WTC11 (cell line): ENCODE measurements at regions not wholly inside any gene's neighbourhood (a gene's known extent, or its start where the extent isn't known, plus 50 kb on each side); places are given as distances from the start of the nearest gene placed in this dataset.

Experiments
- ATAC-seq: fragments of 200-7000 bp; cut with Tn5 transposase; 2 replicates; pipeline ENCODE4 v1.10.0; 2021; ENCODE audit warnings: mild to moderate bottlenecking, moderate library complexity
- CTCF ChIA-PET: fragments of 300-600 bp; sonication (Branson Sonifier 250); formaldehyde crosslinking; loops from one replicate; lab custom pipeline; 2021; ENCODE audit warnings: antibody characterized with exemption; lab: Charles Lee
- POLR2A ChIA-PET: fragments of 350-600 bp; sonication (Branson Sonifier 250); formaldehyde crosslinking; loops from one replicate; lab custom pipeline; 2021; ENCODE audit warnings: antibody characterized with exemption; lab: Charles Lee
- DNase-seq: peaks from one replicate; pipeline ENCODE4 v3.0.0; 2021; ENCODE audit warnings: low spot score
- H3K27ac Mint-ChIP-seq: 2 replicates; pipeline ENCODE4 v1.8.0; 2021; ENCODE audit warnings: mixed read lengths
- H3K27me3 Mint-ChIP-seq: 2 replicates; pipeline ENCODE4 v1.8.0; 2021; ENCODE audit warnings: low read depth, mild to moderate bottlenecking, moderate library complexity, mixed read lengths
- H3K36me3 Mint-ChIP-seq: 2 replicates; pipeline ENCODE4 v1.8.0; 2021; ENCODE audit warnings: mixed read lengths
- H3K4me1 Mint-ChIP-seq: 2 replicates; pipeline ENCODE4 v1.8.0; 2022; ENCODE audit warnings: mixed read lengths
- H3K4me3 Mint-ChIP-seq: 2 replicates; pipeline ENCODE4 v1.8.0; 2021; ENCODE audit warnings: mild to moderate bottlenecking, moderate library complexity, mixed read lengths
- H3K9me3 Mint-ChIP-seq: 2 replicates; pipeline ENCODE4 v1.8.0; 2021; ENCODE audit warnings: mixed read lengths
- ATF3 ChIP-seq: sonication (generic); formaldehyde crosslinking; conservative IDR thresholded peaks from 2 replicates; pipeline ENCODE4 v1.8.1; 2022; ENCODE audit warnings: mild to moderate bottlenecking, missing genetic modification reagents
- CREM ChIP-seq: sonication (generic); formaldehyde crosslinking; IDR thresholded peaks from 2 replicates; pipeline ENCODE4 v1.8.1; 2022; ENCODE audit warnings: mild to moderate bottlenecking, missing genetic modification reagents, moderate library complexity
- ELF4 ChIP-seq: sonication (generic); formaldehyde crosslinking; IDR thresholded peaks from 2 replicates; pipeline ENCODE4 v1.8.1; 2022; ENCODE audit warnings: low read depth, mild to moderate bottlenecking, moderate library complexity, missing genetic modification reagents
- ETV6 ChIP-seq: sonication (generic); formaldehyde crosslinking; IDR thresholded peaks from 2 replicates; pipeline ENCODE4 v1.8.1; 2022; ENCODE audit warnings: mild to moderate bottlenecking, missing genetic modification reagents
- FOXP1 ChIP-seq: sonication (generic); formaldehyde crosslinking; IDR thresholded peaks from 2 replicates; pipeline ENCODE4 v1.8.0; 2022; ENCODE audit warnings: missing genetic modification reagents, mild to moderate bottlenecking, moderate library complexity, borderline replicate concordance
- HMGXB4 ChIP-seq: sonication (generic); formaldehyde crosslinking; IDR thresholded peaks from 2 replicates; pipeline ENCODE4 v1.8.1; 2023; ENCODE audit warnings: mild to moderate bottlenecking, moderate library complexity, missing genetic modification reagents
- NFYB ChIP-seq: sonication (generic); formaldehyde crosslinking; conservative IDR thresholded peaks from 2 replicates; pipeline ENCODE4 v1.8.0; 2022; ENCODE audit warnings: low read depth, missing genetic modification reagents
- NR1H2 ChIP-seq: sonication (generic); formaldehyde crosslinking; IDR thresholded peaks from 2 replicates; pipeline ENCODE4 v1.9.0; 2021; ENCODE audit warnings: mild to moderate bottlenecking, moderate library complexity, missing genetic modification reagents
- OVOL2 ChIP-seq: fragments of 250-450 bp; sonication (Bioruptor Pico); IDR thresholded peaks from 2 replicates; pipeline ENCODE4 v1.9.0; 2021; ENCODE audit warnings: mild to moderate bottlenecking, borderline replicate concordance
- PREB ChIP-seq: sonication (generic); formaldehyde crosslinking; IDR thresholded peaks from 2 replicates; pipeline ENCODE4 v1.8.1; 2022; ENCODE audit warnings: mild to moderate bottlenecking, missing genetic modification reagents, moderate library complexity, borderline replicate concordance
- PRRX2 ChIP-seq: fragments of 250-450 bp; sonication (Bioruptor Pico); IDR thresholded peaks from 2 replicates; pipeline ENCODE4 v1.8.0; 2021; ENCODE audit warnings: mild to moderate bottlenecking
- RORB ChIP-seq: fragments of 250-450 bp; sonication (Bioruptor Pico); IDR thresholded peaks from 2 replicates; pipeline ENCODE4 v1.9.0; 2021; ENCODE audit warnings: mild to moderate bottlenecking
- TEAD1 ChIP-seq: sonication (generic); formaldehyde crosslinking; IDR thresholded peaks from 2 replicates; pipeline ENCODE4 v1.8.0; 2022; ENCODE audit warnings: mild to moderate bottlenecking, missing genetic modification reagents
- ZBTB21 ChIP-seq: sonication (generic); formaldehyde crosslinking; IDR thresholded peaks from 2 replicates; pipeline ENCODE4 v1.8.1; 2023; ENCODE audit warnings: mild to moderate bottlenecking, missing genetic modification reagents, borderline replicate concordance
- ZNF232 ChIP-seq: sonication (generic); formaldehyde crosslinking; IDR thresholded peaks from 2 replicates; pipeline ENCODE4 v1.8.0; 2022; ENCODE audit warnings: mild to moderate bottlenecking, missing genetic modification reagents
- TF ChIP-seq, protein P1 (sequence below): sonication (generic); formaldehyde crosslinking; IDR thresholded peaks from 2 replicates; pipeline ENCODE4 v1.8.0; 2022; ENCODE audit warnings: mild to moderate bottlenecking, missing genetic modification reagents
- TF ChIP-seq, protein P2 (sequence below): sonication (generic); formaldehyde crosslinking; IDR thresholded peaks from 2 replicates; pipeline ENCODE4 v1.8.1; 2022; ENCODE audit warnings: missing genetic modification reagents, borderline replicate concordance
- TF ChIP-seq, protein P3 (sequence below): sonication (generic); formaldehyde crosslinking; IDR thresholded peaks from 2 replicates; pipeline ENCODE4 v1.8.0; 2022; ENCODE audit warnings: mild to moderate bottlenecking, missing genetic modification reagents
- TF ChIP-seq, protein P4 (sequence below): sonication (generic); formaldehyde crosslinking; IDR thresholded peaks from 2 replicates; pipeline ENCODE4 v1.8.1; 2023; ENCODE audit warnings: mild to moderate bottlenecking, missing genetic modification reagents

- TF ChIP-seq, protein P1, sequence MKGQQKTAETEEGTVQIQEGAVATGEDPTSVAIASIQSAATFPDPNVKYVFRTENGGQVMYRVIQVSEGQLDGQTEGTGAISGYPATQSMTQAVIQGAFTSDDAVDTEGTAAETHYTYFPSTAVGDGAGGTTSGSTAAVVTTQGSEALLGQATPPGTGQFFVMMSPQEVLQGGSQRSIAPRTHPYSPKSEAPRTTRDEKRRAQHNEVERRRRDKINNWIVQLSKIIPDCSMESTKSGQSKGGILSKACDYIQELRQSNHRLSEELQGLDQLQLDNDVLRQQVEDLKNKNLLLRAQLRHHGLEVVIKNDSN, result no peak
- no peak for TF ChIP-seq OVOL2
- TF ChIP-seq, all 79 proteins: peak for 0
Measured at GRCh38 chrX:112450810-112451209, 228.9 kb downstream of the LHFPL1 start (continued).

DNA sequence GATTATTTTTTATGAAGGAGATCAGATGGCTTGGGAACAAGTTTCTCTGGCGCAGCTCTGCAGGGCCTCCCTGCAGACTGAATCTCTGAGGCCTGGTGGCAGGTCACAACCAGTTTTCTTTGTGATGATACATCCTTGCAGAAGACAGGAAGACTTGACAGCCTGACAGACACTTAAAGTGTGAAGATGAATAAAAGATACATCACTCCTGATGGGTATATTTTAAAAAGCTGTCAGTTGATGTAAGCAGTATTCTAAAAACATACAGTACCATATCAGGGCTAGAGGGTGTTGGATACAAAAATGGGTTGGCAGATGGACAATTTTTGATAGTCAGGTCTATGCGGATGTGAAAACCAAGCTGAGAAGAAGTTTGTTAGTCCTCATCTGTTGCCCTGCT lies 239.5 kb downstream of the LHFPL1 start:
- Mint-ChIP-seq H3K9me3 (peaks cover 15% of the 10 kb centered on the region), H3K4me1 (no peaks in the 10 kb centered on the region), H3K27ac (no peak overlapping the region), H3K36me3 (0 out of 2 replicates have a peak, but pooled peaks cover 2% of the 10 kb centered on the region), H3K4me3 (no peak overlapping the region), H3K27me3 (no peaks in the 10 kb centered on the region)
- TF ChIP-seq PREB (no peak), ATF3 (CRISPR knock-in tag) (no peak), HMGXB4 (no peak), TEAD1 (no peak), ELF4 (CRISPR knock-in tag) (no peak), ZNF232 (CRISPR knock-in tag) (no peak), ETV6 (CRISPR knock-in tag) (no peak), NFYB (CRISPR knock-in tag) (no peak), PRRX2 (no peak), CREM (CRISPR knock-in tag) (no peak), NR1H2 (CRISPR knock-in tag) (no peak), ZBTB21 (CRISPR knock-in tag) (no peak), FOXP1 (CRISPR knock-in tag) (no peak), RORB (CRISPR knock-in tag) (no peak)
- TF ChIP-seq, protein P2, sequence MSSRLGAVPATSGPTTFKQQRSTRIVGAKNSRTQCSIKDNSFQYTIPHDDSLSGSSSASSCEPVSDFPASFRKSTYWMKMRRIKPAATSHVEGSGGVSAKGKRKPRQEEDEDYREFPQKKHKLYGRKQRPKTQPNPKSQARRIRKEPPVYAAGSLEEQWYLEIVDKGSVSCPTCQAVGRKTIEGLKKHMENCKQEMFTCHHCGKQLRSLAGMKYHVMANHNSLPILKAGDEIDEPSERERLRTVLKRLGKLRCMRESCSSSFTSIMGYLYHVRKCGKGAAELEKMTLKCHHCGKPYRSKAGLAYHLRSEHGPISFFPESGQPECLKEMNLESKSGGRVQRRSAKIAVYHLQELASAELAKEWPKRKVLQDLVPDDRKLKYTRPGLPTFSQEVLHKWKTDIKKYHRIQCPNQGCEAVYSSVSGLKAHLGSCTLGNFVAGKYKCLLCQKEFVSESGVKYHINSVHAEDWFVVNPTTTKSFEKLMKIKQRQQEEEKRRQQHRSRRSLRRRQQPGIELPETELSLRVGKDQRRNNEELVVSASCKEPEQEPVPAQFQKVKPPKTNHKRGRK (CRISPR knock-in tag), result no peak
- TF ChIP-seq, protein P3, sequence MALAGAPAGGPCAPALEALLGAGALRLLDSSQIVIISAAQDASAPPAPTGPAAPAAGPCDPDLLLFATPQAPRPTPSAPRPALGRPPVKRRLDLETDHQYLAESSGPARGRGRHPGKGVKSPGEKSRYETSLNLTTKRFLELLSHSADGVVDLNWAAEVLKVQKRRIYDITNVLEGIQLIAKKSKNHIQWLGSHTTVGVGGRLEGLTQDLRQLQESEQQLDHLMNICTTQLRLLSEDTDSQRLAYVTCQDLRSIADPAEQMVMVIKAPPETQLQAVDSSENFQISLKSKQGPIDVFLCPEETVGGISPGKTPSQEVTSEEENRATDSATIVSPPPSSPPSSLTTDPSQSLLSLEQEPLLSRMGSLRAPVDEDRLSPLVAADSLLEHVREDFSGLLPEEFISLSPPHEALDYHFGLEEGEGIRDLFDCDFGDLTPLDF, result no peak
- TF ChIP-seq, protein P4, sequence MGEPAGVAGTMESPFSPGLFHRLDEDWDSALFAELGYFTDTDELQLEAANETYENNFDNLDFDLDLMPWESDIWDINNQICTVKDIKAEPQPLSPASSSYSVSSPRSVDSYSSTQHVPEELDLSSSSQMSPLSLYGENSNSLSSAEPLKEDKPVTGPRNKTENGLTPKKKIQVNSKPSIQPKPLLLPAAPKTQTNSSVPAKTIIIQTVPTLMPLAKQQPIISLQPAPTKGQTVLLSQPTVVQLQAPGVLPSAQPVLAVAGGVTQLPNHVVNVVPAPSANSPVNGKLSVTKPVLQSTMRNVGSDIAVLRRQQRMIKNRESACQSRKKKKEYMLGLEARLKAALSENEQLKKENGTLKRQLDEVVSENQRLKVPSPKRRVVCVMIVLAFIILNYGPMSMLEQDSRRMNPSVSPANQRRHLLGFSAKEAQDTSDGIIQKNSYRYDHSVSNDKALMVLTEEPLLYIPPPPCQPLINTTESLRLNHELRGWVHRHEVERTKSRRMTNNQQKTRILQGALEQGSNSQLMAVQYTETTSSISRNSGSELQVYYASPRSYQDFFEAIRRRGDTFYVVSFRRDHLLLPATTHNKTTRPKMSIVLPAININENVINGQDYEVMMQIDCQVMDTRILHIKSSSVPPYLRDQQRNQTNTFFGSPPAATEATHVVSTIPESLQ (CRISPR knock-in tag), result no peak
- ChIA-PET CTCF (no interaction called here), POLR2A (no interaction called here)
- DNase-seq, result no peak
- no peak for ATAC-seq
